HL-60 (cell line): ENCODE measurements at regions not wholly inside any gene's neighbourhood (a gene's known extent, or its start where the extent isn't known, plus 50 kb on each side); places are given as distances from the start of the nearest gene placed in this dataset.

Experiments used
- DNase-seq, 2 experiments: peaks; one replicate each; pipeline ENCODE4 v3.0.0-alpha.2; 2010 to 2020; ENCODE audit warnings: low read depth in 1 of 2, low spot score in 1 of 2
- H3K27ac ChIP-seq: fragments of 250-450 bp; sonication (Bioruptor Pico); replicated peaks from 2 replicates; pipeline ENCODE4 v1.5.1; 2020; ENCODE audit warnings: mild to moderate bottlenecking, moderate library complexity
- H3K27me3 ChIP-seq: fragments of 250-450 bp; sonication (Bioruptor Pico); 2 replicates; pipeline ENCODE4 v1.5.1; 2021; ENCODE audit warnings: mild to moderate bottlenecking, moderate library complexity; ENCODE audit not compliant: insufficient read depth, poor library complexity, severe bottlenecking
- H3K4me3 ChIP-seq: replicated peaks from 2 replicates; pipeline ENCODE4 v1.5.1; 2011; ENCODE audit warnings: mild to moderate bottlenecking, control low read depth, low read length; ENCODE audit not compliant: insufficient read depth
- CTCF ChIP-seq: IDR thresholded peaks from one replicate; pipeline ENCODE4 v1.5.1; 2011; ENCODE audit warnings: low read length, control low read depth, inconsistent platforms; ENCODE audit not compliant: insufficient read depth
- GABPA ChIP-seq: IDR thresholded peaks from 2 replicates; pipeline ENCODE4 v1.6.1; 2012; ENCODE audit warnings: low read depth
- POLR2AphosphoS5 ChIP-seq: IDR thresholded peaks from 2 replicates; pipeline ENCODE4 v1.6.1; 2012; ENCODE audit warnings: low read depth
- REST ChIP-seq: IDR thresholded peaks from 2 replicates; pipeline ENCODE4 v1.6.1; 2012; ENCODE audit warnings: low read depth; ENCODE audit not compliant: insufficient replicate concordance
- SPI1 ChIP-seq: IDR thresholded peaks from 2 replicates; pipeline ENCODE4 v1.6.1; 2012; ENCODE audit warnings: low read depth, mild to moderate bottlenecking, borderline replicate concordance

- no peaks in the 10 kb centered on the region for H3K27me3 ChIP-seq
- no peak overlapping the region for H3K4me3 ChIP-seq
- DNase-seq = no peak
- H3K27ac ChIP-seq = no peak overlapping the region
- no peak for TF ChIP-seq REST
- TF ChIP-seq POLR2AphosphoS5 = no peak
- TF ChIP-seq SPI1 = no peak
- TF ChIP-seq GABPA = no peak
- no peak for TF ChIP-seq CTCF
Observed at GRCh38 chr7:68955656-68956055, 642.6 kb upstream of the AUTS2 start.

GRCh38 chr7:68958571-68958970 lies 639.7 kb upstream of the AUTS2 start:
- no peak overlapping the region for H3K4me3 ChIP-seq
- no peaks in the 10 kb centered on the region for H3K27me3 ChIP-seq
- no peak overlapping the region for H3K27ac ChIP-seq
- TF ChIP-seq POLR2AphosphoS5 (no peak), GABPA (no peak), SPI1 (no peak), REST (no peak), CTCF (no peak)
- DNase-seq = no peak

- no peak overlapping the region for H3K4me3 ChIP-seq
- no peak for DNase-seq
- H3K27me3 ChIP-seq = no peaks in the 10 kb centered on the region
- H3K27ac ChIP-seq = no peak overlapping the region
- no peak for TF ChIP-seq SPI1
- TF ChIP-seq CTCF = no peak
- TF ChIP-seq GABPA = no peak
- no peak for TF ChIP-seq REST
- TF ChIP-seq POLR2AphosphoS5 = no peak
Observed at GRCh38 chr7:68963552-68963951, 634.7 kb upstream of the AUTS2 start.
